ENCODE measurements at regions not wholly inside any gene's neighbourhood (a gene's known extent, or its start where the extent isn't known, plus 50 kb on each side); places are given as distances from the start of the nearest gene placed in this dataset.

GRCh38 chr7:19558527-19558926 lies 150.3 kb downstream of the POLR1F start:
- no peak overlapping the region for H3K4me2 ChIP-seq (ENCODE audit: control insufficient read depth, extremely low read depth, insufficient read depth, low read depth, low read length)
- H2AFZ ChIP-seq (ENCODE audit: control insufficient read depth, low read length), result no peak overlapping the region
- no peak for TF ChIP-seq CTCF (optimal IDR thresholded peaks at IDR 0.05 in 1 of 3, IDR thresholded peaks at IDR 0.05 in 1 of 3, conservative IDR thresholded peaks at IDR 0.05 in 1 of 3; ENCODE audit: extremely low read depth in 1 of 3, insufficient read depth in 2 of 3, low read length in 3 of 3)
- TF ChIP-seq EZH2 (IDR thresholded peaks at IDR 0.05; ENCODE audit: low read length), result no peak
- no peak overlapping the region for H3K4me3 ChIP-seq (ENCODE audit: control insufficient read depth in 2 of 3, extremely low read depth in 1 of 3, insufficient read depth in 2 of 3, low read depth in 1 of 3, low read length in 3 of 3)
- no peaks in the 10 kb centered on the region for H3K9me3 ChIP-seq (ENCODE audit: control insufficient read depth, low read depth, low read length)
- no peaks in the 10 kb centered on the region for H3K9me1 ChIP-seq (ENCODE audit: control insufficient read depth, extremely low read depth, insufficient read depth, low read length)
- H3K27ac ChIP-seq (ENCODE audit: control insufficient read depth, insufficient read depth, low read length), result no peak overlapping the region
- dilution Hi-C loops (cut with MboI; ENCODE audit: extremely low pct_ligation_motif_present, low sequenced_read_pairs), result no loop called here
- H4K20me1 ChIP-seq (ENCODE audit: control insufficient read depth, extremely low read depth, insufficient read depth, low read length), result no peaks in the 10 kb centered on the region
- no peak for DNase-seq (ENCODE audit: low read depth, low spot score)
- no peak overlapping the region for H3K9ac ChIP-seq (ENCODE audit: control insufficient read depth, extremely low read depth, insufficient read depth, low read length)
- peaks cover 6% of the 10 kb centered on the region for H3K4me1 ChIP-seq (ENCODE audit: control insufficient read depth, extremely low read depth, insufficient read depth, low read length)
- no peak for FAIRE-seq
- no peaks in the 10 kb centered on the region for H3K79me2 ChIP-seq (ENCODE audit: control insufficient read depth, insufficient read depth, low read length)
- H3K27me3 ChIP-seq (ENCODE audit: control insufficient read depth, extremely low read depth, insufficient read depth, low read length), result no peaks in the 10 kb centered on the region
- H3K36me3 ChIP-seq (ENCODE audit: control insufficient read depth in 2 of 2, extremely low read depth in 1 of 2, insufficient read depth in 2 of 2, low read length in 2 of 2), result no peaks in the 10 kb centered on the region

GRCh38 chr7:19557726-19558465 lies 150.9 kb downstream of the POLR1F start:
- Histone ChIP-seq H3K27ac (ENCODE audit: control insufficient read depth, insufficient read depth, low read length) (no peak overlapping the region), H3K27me3 (ENCODE audit: control insufficient read depth, extremely low read depth, insufficient read depth, low read length) (no peaks in the 10 kb centered on the region), H3K4me3 (ENCODE audit: control insufficient read depth in 2 of 3, extremely low read depth in 1 of 3, insufficient read depth in 2 of 3, low read depth in 1 of 3, low read length in 3 of 3) (no peak overlapping the region), H3K9me1 (ENCODE audit: control insufficient read depth, extremely low read depth, insufficient read depth, low read length) (no peaks in the 10 kb centered on the region), H2AFZ (ENCODE audit: control insufficient read depth, low read length) (no peak overlapping the region), H3K79me2 (ENCODE audit: control insufficient read depth, insufficient read depth, low read length) (no peaks in the 10 kb centered on the region), H3K36me3 (ENCODE audit: control insufficient read depth in 2 of 2, extremely low read depth in 1 of 2, insufficient read depth in 2 of 2, low read length in 2 of 2) (no peaks in the 10 kb centered on the region), H3K9ac (ENCODE audit: control insufficient read depth, extremely low read depth, insufficient read depth, low read length) (no peak overlapping the region), H3K4me1 (ENCODE audit: control insufficient read depth, extremely low read depth, insufficient read depth, low read length) (peaks cover 6% of the 10 kb centered on the region), H4K20me1 (ENCODE audit: control insufficient read depth, extremely low read depth, insufficient read depth, low read length) (no peaks in the 10 kb centered on the region), H3K9me3 (ENCODE audit: control insufficient read depth, low read depth, low read length) (no peaks in the 10 kb centered on the region), H3K4me2 (ENCODE audit: control insufficient read depth, extremely low read depth, insufficient read depth, low read depth, low read length) (no peak overlapping the region)
- FAIRE-seq (no peak), DNase-seq (ENCODE audit: low read depth, low spot score) (no peak)
- TF ChIP-seq CTCF (optimal IDR thresholded peaks at IDR 0.05 in 1 of 3, IDR thresholded peaks at IDR 0.05 in 1 of 3, conservative IDR thresholded peaks at IDR 0.05 in 1 of 3; ENCODE audit: extremely low read depth in 1 of 3, insufficient read depth in 2 of 3, low read length in 3 of 3) (no peak), EZH2 (IDR thresholded peaks at IDR 0.05; ENCODE audit: low read length) (no peak)
- dilution Hi-C loops (cut with MboI; ENCODE audit: extremely low pct_ligation_motif_present, low sequenced_read_pairs), result no loop called here
